ENCODE measurements at regions not wholly inside any gene's neighbourhood (a gene's known extent, or its start where the extent isn't known, plus 50 kb on each side); places are given as distances from the start of the nearest gene placed in this dataset.

DNA sequence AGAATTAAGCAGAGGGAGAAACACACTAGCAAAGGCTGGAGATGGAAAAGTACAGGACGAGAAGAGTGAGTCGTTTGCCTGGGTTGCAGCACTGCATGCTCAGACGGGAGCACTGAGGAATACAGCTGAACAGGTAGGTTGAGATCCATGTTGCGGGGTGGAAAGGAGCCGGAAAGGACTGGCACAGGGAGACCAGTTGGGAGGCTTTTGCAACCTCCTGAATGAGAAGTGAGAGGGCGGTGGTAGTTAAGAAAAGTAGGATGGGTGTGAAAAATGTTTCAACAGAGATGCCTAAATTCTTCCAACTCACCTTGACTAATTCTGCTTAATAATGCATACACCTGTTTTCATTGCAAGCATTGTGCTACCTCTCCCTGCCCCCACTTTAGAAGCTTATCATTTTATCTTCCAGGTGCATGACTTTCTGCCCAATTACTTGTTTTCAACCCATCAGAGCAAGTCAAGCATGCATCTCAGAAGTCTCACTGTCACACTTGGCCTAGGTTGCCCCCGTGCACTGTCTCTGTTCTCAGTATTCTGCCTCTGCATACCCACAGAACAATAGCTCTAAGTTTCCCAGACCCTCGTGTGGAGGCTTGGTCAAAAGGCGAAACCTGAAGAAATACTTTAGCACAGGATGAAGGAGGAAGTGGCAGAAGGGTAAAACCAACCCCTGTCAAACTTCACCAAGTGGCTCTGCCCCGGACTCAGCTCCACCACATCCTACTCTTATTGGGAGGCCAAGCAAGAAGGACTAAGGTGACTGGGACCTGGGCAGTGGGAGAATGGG is 199.3 kb upstream of the BCL6 start:
- no peaks in the 10 kb centered on the region for H3K36me3 ChIP-seq (replicated peaks in 1 of 2; ENCODE audit: control insufficient read depth in 1 of 2, insufficient read depth in 2 of 2, low read length in 2 of 2)
- H3K27ac ChIP-seq (ENCODE audit: low read depth in 1 of 2, low read length in 2 of 2): no peak overlapping the region
- no peaks in the 10 kb centered on the region for H3K79me2 ChIP-seq (ENCODE audit: insufficient read depth, low read length)
- Mint-ChIP-seq H3K9me3 (peaks cover 0 to under 1% (median 0%) of the 10 kb centered on the region in 7 donors), H3K36me3 (no peaks in the 10 kb centered on the region), H3K4me3 (no peak overlapping the region), H3K4me1 (peaks cover 26% of the 10 kb centered on the region), H3K27ac (no peak overlapping the region), H3K27me3 (ENCODE audit: low read depth in 3 of 3) (peaks cover 0 to 4% (median 2%) of the 10 kb centered on the region in 3 donors)
- no peak overlapping the region for H3K4me2 ChIP-seq (replicated peaks; ENCODE audit: extremely low read depth, low read length, poor library complexity, severe bottlenecking)
- H3K9ac ChIP-seq (ENCODE audit: insufficient read depth, low read length, poor library complexity, severe bottlenecking): no peak overlapping the region
- DNase-seq: no peak
- no peak overlapping the region for H3K4me3 ChIP-seq (replicated peaks in 1 of 3; ENCODE audit: low read depth in 2 of 3, low read length in 3 of 3)
- H3K27me3 ChIP-seq (ENCODE audit: control insufficient read depth in 2 of 2, insufficient read depth in 2 of 2, low read length in 2 of 2): no peaks in the 10 kb centered on the region
- peaks cover 19 to 33% of the 10 kb centered on the region in 2 donors for H3K4me1 ChIP-seq (ENCODE audit: control insufficient read depth in 1 of 2, insufficient read depth in 2 of 2, low read length in 2 of 2)
- TF ChIP-seq, protein P1, sequence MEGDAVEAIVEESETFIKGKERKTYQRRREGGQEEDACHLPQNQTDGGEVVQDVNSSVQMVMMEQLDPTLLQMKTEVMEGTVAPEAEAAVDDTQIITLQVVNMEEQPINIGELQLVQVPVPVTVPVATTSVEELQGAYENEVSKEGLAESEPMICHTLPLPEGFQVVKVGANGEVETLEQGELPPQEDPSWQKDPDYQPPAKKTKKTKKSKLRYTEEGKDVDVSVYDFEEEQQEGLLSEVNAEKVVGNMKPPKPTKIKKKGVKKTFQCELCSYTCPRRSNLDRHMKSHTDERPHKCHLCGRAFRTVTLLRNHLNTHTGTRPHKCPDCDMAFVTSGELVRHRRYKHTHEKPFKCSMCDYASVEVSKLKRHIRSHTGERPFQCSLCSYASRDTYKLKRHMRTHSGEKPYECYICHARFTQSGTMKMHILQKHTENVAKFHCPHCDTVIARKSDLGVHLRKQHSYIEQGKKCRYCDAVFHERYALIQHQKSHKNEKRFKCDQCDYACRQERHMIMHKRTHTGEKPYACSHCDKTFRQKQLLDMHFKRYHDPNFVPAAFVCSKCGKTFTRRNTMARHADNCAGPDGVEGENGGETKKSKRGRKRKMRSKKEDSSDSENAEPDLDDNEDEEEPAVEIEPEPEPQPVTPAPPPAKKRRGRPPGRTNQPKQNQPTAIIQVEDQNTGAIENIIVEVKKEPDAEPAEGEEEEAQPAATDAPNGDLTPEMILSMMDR (IDR thresholded peaks at IDR 0.05): no peak
- H3K9me3 ChIP-seq (replicated peaks in 1 of 2; ENCODE audit: control insufficient read depth in 1 of 2, insufficient read depth in 1 of 2, low read length in 2 of 2): no peaks in the 10 kb centered on the region
- WGBS (ENCODE audit: insufficient coverage): 83% methylated on average over 6 of the region's 10 CpGs
- H2AFZ ChIP-seq (ENCODE audit: insufficient read depth, low read depth, low read length, poor library complexity, severe bottlenecking): no peak overlapping the region
- no peaks in the 10 kb centered on the region for H4K20me1 ChIP-seq (ENCODE audit: insufficient read depth, low read length)
- intact Hi-C loops (cut with micrococcal nuclease): no loop called here

DNA sequence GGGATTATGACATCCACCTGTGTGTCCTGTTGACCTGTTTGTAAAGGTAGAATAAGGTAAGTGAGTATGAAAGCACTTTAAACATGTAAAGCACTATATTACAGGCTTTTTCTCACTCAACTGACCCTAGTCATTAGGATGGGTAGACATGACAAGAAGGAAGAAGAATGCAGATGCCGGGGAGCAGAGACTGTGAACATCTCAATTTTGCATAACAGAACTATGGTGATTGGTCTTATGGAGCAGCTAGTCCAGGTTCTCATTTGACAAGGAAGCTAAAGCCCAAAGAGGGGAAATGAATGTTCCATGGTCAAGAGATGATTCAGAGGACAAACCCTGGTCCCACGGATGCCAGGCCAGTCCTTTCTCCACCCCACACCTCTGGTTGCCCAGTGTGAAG is 200.1 kb upstream of the BCL6 start:
- H3K9me3 Mint-ChIP-seq: peaks cover 0 to 3% (median 0%) of the 10 kb centered on the region in 7 donors
- H3K27me3 Mint-ChIP-seq (ENCODE audit: low read depth in 3 of 3): peaks cover 0 to 4% (median 2%) of the 10 kb centered on the region in 3 donors

More for the DNA sequence above, 200.1 kb upstream of the BCL6 start:
- H3K27ac Mint-ChIP-seq: no peak overlapping the region
- Histone ChIP-seq H2AFZ (ENCODE audit: insufficient read depth, low read depth, low read length, poor library complexity, severe bottlenecking) (no peak overlapping the region), H3K9ac (ENCODE audit: insufficient read depth, low read length, poor library complexity, severe bottlenecking) (no peak overlapping the region), H3K9me3 (replicated peaks in 1 of 2; ENCODE audit: control insufficient read depth in 1 of 2, insufficient read depth in 1 of 2, low read length in 2 of 2) (no peaks in the 10 kb centered on the region), H3K27ac (ENCODE audit: low read depth in 1 of 2, low read length in 2 of 2) (no peak overlapping the region), H3K4me1 (ENCODE audit: control insufficient read depth in 1 of 2, insufficient read depth in 2 of 2, low read length in 2 of 2) (peaks cover 19 to 30% of the 10 kb centered on the region in 2 donors), H3K4me2 (replicated peaks; ENCODE audit: extremely low read depth, low read length, poor library complexity, severe bottlenecking) (no peak overlapping the region), H3K36me3 (replicated peaks in 1 of 2; ENCODE audit: control insufficient read depth in 1 of 2, insufficient read depth in 2 of 2, low read length in 2 of 2) (no peaks in the 10 kb centered on the region), H3K79me2 (ENCODE audit: insufficient read depth, low read length) (no peaks in the 10 kb centered on the region), H3K27me3 (ENCODE audit: control insufficient read depth in 2 of 2, insufficient read depth in 2 of 2, low read length in 2 of 2) (no peaks in the 10 kb centered on the region), H3K4me3 (replicated peaks in 1 of 3; ENCODE audit: low read depth in 2 of 3, low read length in 3 of 3) (no peak overlapping the region), H4K20me1 (ENCODE audit: insufficient read depth, low read length) (no peaks in the 10 kb centered on the region)
- H3K4me1 Mint-ChIP-seq: peaks cover 23% of the 10 kb centered on the region
- WGBS (ENCODE audit: insufficient coverage): 50% methylated on average over 2 of the region's 2 CpGs
- TF ChIP-seq, protein P1 (IDR thresholded peaks at IDR 0.05): no peak
- intact Hi-C loops (cut with micrococcal nuclease): no loop called here
- H3K4me3 Mint-ChIP-seq: no peak overlapping the region
- no peak for DNase-seq
- no peaks in the 10 kb centered on the region for H3K36me3 Mint-ChIP-seq

All from CD14-positive monocyte (primary cell).